ENCODE measurements at regions not wholly inside any gene's neighbourhood (a gene's known extent, or its start where the extent isn't known, plus 50 kb on each side); places are given as distances from the start of the nearest gene placed in this dataset.
"Not testable (repeated sequence)": the region's sequence is repeated elsewhere in the genome, so short reads cannot be mapped to it uniquely, and the experiment has no call there.

DNA sequence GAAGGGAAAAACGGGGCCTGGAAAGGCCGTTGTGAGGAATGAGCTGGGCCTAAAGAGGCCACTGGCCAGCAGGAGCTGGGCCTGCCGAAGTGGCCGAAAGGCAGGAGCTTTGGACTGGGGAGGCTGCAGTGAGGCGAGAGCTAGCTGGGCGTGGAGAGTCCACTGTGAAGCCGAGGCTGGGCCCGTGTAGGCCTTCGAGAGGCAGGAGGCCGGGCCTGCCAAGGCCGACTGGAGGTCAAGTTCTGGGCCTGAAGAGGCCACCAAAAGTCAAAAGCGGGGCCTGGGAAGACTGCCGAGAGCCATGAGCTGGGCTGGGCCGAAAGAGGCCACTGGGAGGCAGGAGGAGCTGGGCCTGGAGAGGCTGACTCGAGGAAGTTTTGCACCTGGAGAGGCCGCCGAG, 69.6 kb upstream of the COBL start:
- H3K27me3 ChIP-seq; H3K36me3 ChIP-seq; H4K20me1 ChIP-seq; H3K4me2 ChIP-seq; H3K27ac ChIP-seq; H3K9me3 ChIP-seq (replicated peaks in 1 of 11); H3K9ac ChIP-seq; H3K4me3 ChIP-seq; H3K4me1 ChIP-seq: not testable (repeated sequence)

DNA sequence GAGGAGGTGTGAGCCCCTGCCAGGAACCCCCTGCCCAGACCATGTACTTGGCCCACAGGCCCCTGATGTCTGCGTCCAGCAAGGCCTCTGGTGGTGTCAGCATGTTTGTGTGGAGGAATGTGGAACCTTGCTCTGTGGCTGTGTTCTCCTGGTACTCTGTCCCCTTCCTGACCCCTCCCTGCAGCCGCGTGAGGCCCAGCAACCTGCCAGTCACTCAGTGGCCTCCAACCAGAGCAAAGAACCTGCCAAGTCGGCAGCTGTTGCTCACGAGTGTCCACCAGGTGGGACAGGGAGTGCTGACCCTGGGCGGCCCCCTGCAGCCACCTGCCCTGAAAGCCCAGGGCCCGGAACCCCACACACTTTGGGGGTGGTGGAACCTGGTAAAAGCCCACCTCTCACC, 65.6 kb upstream of the COBL start:
- H3K9ac ChIP-seq; H3K27ac ChIP-seq; H4K20me1 ChIP-seq; H3K4me2 ChIP-seq; H3K9me3 ChIP-seq (replicated peaks in 1 of 11); H3K4me1 ChIP-seq; H3K4me3 ChIP-seq; H3K27me3 ChIP-seq; H3K36me3 ChIP-seq: not testable (repeated sequence)

DNA sequence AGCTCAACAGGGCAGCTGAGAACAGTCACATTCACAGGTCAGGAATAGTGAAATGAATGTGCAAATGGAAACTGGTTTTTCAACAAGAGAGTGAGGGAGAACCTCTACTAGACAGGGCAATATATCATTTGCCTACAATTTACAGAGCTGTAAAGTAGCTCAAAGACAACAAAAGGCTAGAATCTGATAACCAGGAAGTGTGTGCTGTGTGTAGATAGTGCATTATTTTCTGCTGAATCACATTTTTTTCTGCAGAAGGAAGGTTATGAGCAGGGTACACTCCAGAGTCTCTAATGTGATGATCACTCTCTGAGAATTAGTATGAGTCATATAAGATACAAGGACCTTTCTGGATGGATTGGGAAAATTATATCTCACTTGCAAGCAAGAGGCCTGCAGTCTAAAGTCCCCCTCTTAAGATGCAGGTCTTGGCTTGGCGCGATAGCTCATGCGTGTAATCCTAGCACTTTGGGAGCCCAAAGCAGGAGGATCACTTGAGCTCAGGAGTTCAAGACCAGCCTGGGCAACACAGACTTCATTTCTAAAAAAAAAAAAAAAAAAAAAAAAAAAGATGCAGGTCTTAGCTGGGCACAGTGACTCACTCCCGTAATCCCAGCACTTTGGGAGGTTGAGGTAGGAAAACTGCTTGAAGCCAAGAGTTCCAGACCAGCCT, 59.9 kb upstream of the COBL start:
- Histone ChIP-seq H3K27me3 (no peaks in the 10 kb centered on the region), H3K9me3 (replicated peaks in 1 of 11) (no peaks in the 10 kb centered on the region), H4K20me1 (no peaks in the 10 kb centered on the region), H3K27ac (no peak overlapping the region), H3K9ac (no peak overlapping the region), H3K4me1 (peaks cover 0 to 12% (median 0%) of the 10 kb centered on the region in 10 experiments; a peak in 1 of 20 replicates), H3K4me3 (no peak overlapping the region), H3K4me2 (no peak overlapping the region), H3K36me3 (no peaks in the 10 kb centered on the region)
- TF ChIP-seq Cebpa-rat (IDR thresholded peaks at IDR 0.05), result no peak

DNA sequence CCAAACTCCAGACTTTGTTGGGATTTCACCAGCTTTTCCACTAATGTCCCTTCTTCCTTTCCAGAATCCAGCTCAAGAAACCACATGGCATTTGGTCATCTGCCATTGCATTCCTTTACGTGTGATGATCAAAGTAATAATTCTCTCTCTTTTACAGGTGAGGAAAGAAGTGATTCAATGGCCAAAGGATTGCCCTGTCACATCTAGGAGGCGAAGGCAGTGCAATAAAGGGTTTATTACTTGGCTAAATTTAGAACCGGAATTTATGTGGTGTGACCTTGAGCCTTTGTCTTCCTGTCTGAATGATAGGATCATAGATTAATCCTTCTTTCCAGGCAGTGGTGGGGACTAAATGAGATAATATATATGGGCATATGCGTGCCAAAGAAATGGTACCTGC, 58.3 kb upstream of the COBL start:
- H3K4me1 ChIP-seq, result peaks cover 0 to 4% (median 0%) of the 10 kb centered on the region in 10 experiments; a peak in 1 of 20 replicates
- no peak overlapping the region for H3K9ac ChIP-seq
- no peaks in the 10 kb centered on the region for H3K9me3 ChIP-seq (replicated peaks in 1 of 11)
- no peak overlapping the region for H3K27ac ChIP-seq
- H3K4me3 ChIP-seq, result no peak overlapping the region
- TF ChIP-seq Cebpa-rat (IDR thresholded peaks at IDR 0.05), result no peak
- H3K4me2 ChIP-seq, result no peak overlapping the region
- no peaks in the 10 kb centered on the region for H3K27me3 ChIP-seq
- H4K20me1 ChIP-seq, result no peaks in the 10 kb centered on the region
- H3K36me3 ChIP-seq, result no peaks in the 10 kb centered on the region

DNA sequence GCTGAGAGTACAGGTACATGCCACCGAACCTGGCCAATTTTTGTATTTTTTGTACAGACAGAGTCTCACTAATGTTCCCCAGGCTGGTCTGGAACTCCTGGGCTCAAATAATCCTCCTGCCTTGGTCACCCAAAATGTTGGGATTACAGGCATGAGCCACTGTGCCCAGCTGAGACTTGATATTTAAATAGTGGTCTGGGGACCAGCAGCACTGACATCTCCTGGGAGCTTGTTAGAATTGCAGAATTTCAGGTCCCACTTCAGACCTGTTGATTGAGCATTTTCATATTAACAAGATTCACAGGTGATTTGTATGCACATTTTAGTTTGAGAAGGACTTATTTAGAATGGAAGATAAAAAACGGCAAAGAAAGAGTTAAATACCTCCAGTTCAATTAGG, 57.0 kb upstream of the COBL start:
- H3K9me3 ChIP-seq (replicated peaks in 1 of 11); H3K36me3 ChIP-seq; H3K27ac ChIP-seq; H3K4me1 ChIP-seq; H4K20me1 ChIP-seq; H3K27me3 ChIP-seq; H3K4me2 ChIP-seq; H3K9ac ChIP-seq; H3K4me3 ChIP-seq: not testable (repeated sequence)

DNA sequence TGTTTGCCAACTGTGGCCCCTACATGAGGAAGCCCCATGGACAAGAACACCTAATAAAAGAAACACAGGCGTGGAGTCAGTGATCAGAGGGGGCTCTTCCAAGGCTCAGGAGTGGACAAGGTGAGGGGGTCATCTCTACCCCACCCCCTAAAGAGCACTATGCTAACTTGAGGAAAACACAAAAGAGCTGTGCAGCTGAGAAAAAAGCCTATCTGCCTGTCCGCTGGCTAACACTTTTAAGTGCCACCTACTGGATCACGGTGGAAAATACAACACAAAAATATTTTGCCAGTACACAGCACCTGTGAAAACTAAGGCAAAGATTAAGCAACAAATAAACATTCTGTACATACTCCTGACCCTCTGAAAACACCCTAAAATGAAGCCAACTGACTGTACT, 53.1 kb upstream of the COBL start:
- no peaks in the 10 kb centered on the region for H3K4me1 ChIP-seq
- no peaks in the 10 kb centered on the region for H4K20me1 ChIP-seq
- H3K36me3 ChIP-seq, result no peaks in the 10 kb centered on the region
- no peak overlapping the region for H3K4me3 ChIP-seq
- H3K4me2 ChIP-seq, result no peak overlapping the region
- no peaks in the 10 kb centered on the region for H3K9me3 ChIP-seq (replicated peaks in 1 of 11)
- H3K27ac ChIP-seq, result no peak overlapping the region
- no peaks in the 10 kb centered on the region for H3K27me3 ChIP-seq
- H3K9ac ChIP-seq, result no peak overlapping the region
- no peak for TF ChIP-seq Cebpa-rat (IDR thresholded peaks at IDR 0.05)

DNA sequence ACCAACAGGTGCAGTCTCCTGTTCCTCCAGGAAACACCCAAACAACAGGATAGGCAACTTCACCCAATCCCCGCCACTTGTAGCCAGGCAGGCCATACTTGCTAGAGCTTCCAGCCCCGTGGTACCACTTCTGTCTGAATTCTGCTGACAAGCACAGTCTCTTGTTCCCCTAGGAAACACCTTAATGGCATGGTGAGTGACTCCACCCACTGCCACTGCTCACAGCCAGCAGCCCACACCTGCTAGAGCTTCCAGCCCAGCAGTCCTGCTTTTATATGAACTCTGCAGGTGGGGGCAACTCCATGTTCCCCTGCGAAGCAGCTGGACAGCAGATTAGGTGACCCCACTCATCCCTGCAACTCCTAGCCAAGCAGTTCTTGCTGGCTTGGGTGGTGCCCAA, 52.6 kb upstream of the COBL start:
- H3K9ac ChIP-seq; H4K20me1 ChIP-seq; H3K9me3 ChIP-seq (replicated peaks in 1 of 11); H3K4me1 ChIP-seq; H3K27ac ChIP-seq; H3K4me2 ChIP-seq; H3K27me3 ChIP-seq; H3K4me3 ChIP-seq; H3K36me3 ChIP-seq: not testable (repeated sequence)

DNA sequence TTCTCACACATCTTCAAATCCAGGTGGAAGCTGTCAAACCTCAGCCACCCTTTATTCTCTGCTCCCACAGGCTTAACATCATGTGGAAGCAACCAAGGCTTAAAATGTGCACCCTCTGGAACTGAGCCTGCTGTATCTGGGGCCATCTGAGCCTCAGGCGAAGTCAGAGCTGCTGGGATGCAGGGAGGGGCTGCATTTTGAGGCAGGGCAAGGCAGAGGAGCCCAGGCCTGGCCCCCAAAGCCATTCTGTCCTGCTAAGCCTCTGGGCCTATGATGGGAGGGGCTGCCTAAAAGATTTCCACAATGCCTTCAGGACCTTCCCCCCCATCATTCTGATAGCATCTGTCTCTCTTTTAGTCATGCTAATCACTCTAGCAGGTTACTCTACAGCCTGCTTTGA, 51.7 kb upstream of the COBL start:
- no peak overlapping the region for H3K4me3 ChIP-seq
- no peaks in the 10 kb centered on the region for H4K20me1 ChIP-seq
- H3K4me2 ChIP-seq, result no peak overlapping the region
- no peaks in the 10 kb centered on the region for H3K36me3 ChIP-seq
- TF ChIP-seq Cebpa-rat (IDR thresholded peaks at IDR 0.05), result no peak
- no peaks in the 10 kb centered on the region for H3K27me3 ChIP-seq
- no peak overlapping the region for H3K27ac ChIP-seq
- H3K9me3 ChIP-seq (replicated peaks in 1 of 11), result no peaks in the 10 kb centered on the region
- no peak overlapping the region for H3K9ac ChIP-seq
- H3K4me1 ChIP-seq, result no peaks in the 10 kb centered on the region

DNA sequence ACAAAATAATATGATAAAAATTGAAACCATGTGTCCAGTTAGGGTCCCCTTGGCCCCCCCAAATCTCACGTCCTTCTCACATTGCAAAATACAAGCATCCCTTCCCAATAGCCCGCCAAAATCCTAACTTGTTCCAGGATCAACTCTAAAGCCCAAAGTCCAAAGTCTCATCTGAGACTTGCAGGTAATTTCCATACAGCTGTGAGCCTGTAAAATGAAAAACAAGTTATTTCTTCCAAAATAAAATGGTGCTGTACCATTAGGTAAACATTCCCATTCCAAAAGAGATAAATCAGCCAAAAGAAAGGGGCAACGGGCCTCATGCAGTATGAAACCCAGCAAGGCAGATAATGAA, 51.0 kb upstream of the COBL start:
- H4K20me1 ChIP-seq, result no peaks in the 10 kb centered on the region
- H3K4me1 ChIP-seq, result no peaks in the 10 kb centered on the region
- TF ChIP-seq Cebpa-rat (IDR thresholded peaks at IDR 0.05), result no peak
- H3K4me2 ChIP-seq, result no peak overlapping the region
- H3K27me3 ChIP-seq, result no peaks in the 10 kb centered on the region
- H3K4me3 ChIP-seq, result no peak overlapping the region
- H3K9ac ChIP-seq, result no peak overlapping the region
- H3K27ac ChIP-seq, result no peak overlapping the region
- no peaks in the 10 kb centered on the region for H3K36me3 ChIP-seq
- H3K9me3 ChIP-seq (replicated peaks in 1 of 11), result no peaks in the 10 kb centered on the region

DNA sequence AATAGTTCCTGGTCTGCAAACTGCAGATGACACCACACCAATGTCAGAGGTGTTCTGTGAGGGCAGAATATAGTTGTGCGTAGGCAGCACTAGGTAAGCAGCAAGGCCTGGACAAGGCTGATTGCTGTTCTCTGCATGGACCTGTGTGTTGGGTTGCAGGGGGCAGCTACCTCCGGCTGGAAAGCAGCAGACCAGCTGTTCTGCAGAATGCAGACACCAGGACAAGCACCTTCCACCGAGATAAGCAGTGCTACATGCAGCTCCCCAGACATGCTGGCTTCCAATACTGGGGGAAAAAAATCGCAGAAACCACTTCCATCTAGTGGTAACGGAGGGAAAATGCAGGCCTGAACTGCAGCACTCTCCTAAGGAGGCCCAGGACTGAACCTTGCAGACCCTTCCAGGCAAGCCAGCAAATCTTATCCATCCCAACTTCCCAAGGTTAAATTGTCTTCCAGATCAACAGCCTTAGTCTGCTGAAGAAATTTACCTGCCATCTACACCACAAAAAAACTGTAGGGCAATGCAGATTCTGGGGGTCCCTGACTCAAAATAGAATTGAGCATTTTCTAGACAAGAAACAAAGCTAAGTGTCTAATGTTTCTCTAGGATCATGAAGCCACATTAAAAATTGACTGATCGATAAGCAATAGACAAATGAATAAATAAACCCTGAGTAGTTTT, 50.5 kb upstream of the COBL start:
- H3K9me3 ChIP-seq (replicated peaks in 1 of 11), result no peaks in the 10 kb centered on the region
- no peaks in the 10 kb centered on the region for H4K20me1 ChIP-seq
- TF ChIP-seq Cebpa-rat (IDR thresholded peaks at IDR 0.05), result no peak
- no peaks in the 10 kb centered on the region for H3K36me3 ChIP-seq
- 0 out of 22 replicates have a peak overlapping the region, but pooled peaks of 1 of the 11 experiments have one; percentile 4 for H3K9ac ChIP-seq
- H3K27ac ChIP-seq, result no peak overlapping the region
- H3K4me2 ChIP-seq, result no peak overlapping the region
- H3K27me3 ChIP-seq, result no peaks in the 10 kb centered on the region
- H3K4me3 ChIP-seq, result no peak overlapping the region
- no peaks in the 10 kb centered on the region for H3K4me1 ChIP-seq

Measured in BLaER1 treated with 17β-estradiol and CSF1 and Interleukin-3, amounts not matched to agents 10 nM and 100 nM (cell line).